GM21526 (cell line): ENCODE measurements at regions not wholly inside any gene's neighbourhood (a gene's known extent, or its start where the extent isn't known, plus 50 kb on each side); places are given as distances from the start of the nearest gene placed in this dataset.

ENCODE experiments used
- ATAC-seq: cut with Tn5 transposase; IDR thresholded peaks from one replicate; pipeline ENCODE4 v1.9.1; 2021; ENCODE audit warnings: moderate library complexity; ENCODE audit not compliant: unreplicated experiment, low FRiP score

- ATAC-seq, result no peak
Measured at GRCh38 chr14:84112589-84112988, 1417.4 kb upstream of the FLRT2 start.

DNA sequence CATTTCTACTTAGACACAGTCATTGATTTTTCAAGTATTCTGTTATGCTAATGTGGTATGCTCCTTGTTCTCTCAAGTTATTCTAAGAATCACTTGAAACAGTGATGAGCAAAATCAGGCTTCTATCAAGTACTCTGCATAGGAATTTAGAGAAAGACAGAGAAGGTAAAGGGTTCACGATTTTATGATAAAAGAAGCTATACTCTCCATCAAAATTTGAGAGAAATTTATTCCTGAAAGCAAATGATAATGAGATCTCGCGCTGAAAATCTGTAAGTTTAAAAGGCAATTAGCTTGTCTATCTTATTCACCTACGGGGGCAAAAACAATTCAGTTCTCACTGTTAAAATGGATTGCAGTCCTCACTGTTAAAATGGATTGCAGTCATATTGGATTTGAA is 1404.3 kb upstream of the FLRT2 start:
- ATAC-seq, result no peak

- no peak for ATAC-seq
Measured at GRCh38 chr14:84127495-84127894, 1402.4 kb upstream of the FLRT2 start.

DNA sequence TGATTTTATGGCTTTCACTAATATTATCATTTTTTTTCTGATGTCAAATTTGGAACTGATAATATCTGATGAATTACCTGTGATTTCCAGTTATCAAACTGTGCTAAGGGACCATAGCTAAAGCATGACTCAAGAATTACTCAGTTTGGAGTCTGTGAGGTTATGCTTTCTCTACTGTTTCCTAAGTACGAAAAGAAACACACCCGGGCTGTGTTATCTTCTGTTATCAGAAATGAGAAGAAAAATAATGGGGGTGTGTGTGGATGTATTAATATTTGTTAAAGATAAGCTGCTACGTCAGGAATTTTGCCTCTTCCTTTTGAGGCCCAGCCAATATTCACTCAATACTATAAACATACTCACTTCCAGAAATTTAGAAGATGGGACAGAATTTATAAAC is 1401.9 kb upstream of the FLRT2 start:
- no peak for ATAC-seq

DNA sequence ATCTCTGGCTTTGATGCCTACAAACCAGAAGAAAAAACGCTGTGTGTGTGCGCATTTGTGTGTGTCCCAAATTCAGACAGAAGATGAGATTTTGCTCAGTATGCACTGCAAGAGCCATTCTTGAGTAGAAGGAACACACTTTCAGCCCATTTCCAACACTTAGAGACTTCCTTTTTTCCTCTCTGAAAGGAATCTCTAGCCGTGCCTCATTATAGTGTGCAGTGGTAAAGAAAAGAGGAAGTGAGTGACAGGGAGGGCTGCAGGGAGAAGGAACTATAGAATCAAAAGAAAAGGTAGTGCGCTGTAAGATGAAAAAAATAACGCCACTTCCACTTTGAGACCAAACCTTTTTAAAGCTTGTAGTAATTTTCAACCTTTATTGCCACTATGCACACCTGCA is 1400.9 kb upstream of the FLRT2 start:
- ATAC-seq, result no peak

DNA sequence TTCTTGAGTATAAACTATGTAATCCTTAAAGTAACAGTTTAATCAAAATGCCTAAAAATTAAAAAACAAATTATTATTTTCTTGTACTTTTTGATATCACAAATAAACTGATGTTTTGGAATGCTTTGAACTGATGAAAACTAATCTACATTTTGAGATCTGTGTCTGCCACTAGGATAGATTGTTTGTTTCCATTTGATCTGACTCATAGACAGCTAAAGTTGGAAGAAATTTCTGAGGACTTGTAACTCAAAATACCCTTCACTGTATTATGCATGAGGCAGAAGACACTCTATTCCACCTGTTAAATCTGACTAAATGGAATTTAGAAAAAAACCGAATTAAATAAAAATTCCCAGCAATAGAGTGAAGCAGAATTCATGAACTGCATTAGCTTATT is 1400.0 kb upstream of the FLRT2 start:
- ATAC-seq, result no peak

DNA sequence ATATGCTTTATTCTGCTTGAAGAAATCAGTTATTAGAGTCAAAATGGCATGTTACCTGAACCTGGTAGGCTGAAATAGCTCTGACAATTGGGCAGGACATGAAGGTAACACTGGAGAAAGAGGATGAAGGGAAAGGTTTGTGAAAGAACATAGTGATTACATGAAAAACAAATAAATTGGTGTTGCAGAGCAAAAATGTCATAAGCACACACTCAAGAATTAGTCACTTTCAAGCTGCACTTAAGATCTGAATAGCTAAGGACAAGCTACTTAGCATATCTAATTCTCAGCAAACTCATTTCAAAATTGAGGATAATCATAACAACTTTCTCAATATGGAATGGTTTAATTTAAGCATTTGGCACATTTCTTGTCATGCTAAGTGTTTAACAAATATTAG is 1398.0 kb upstream of the FLRT2 start:
- ATAC-seq, result no peak

- ATAC-seq, result no peak
Measured at GRCh38 chr14:84144166-84144565, 1385.8 kb upstream of the FLRT2 start.

GRCh38 chr14:84152452-84152851 is 1377.5 kb upstream of the FLRT2 start:
- no peak for ATAC-seq

GRCh38 chr14:84162633-84163032 is 1367.3 kb upstream of the FLRT2 start:
- ATAC-seq, result no peak

DNA sequence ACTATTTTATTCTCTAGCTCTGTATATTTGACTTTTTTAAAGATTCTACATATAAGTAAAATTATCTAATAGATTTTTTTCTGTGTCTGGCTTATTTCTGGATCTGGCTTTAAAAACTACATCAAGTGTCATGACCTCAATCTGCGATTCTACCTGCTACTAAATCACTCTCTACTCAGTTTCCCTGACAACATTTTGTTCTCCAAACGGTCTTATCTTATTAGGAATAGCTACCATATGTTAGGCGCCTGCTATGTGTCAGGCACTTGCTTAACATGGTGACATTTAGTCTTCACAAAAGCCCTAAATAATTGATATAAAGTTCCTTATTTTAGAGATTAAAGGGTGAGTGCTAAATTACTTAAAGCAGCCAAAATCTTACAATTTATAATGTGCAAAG is 1362.9 kb upstream of the FLRT2 start:
- ATAC-seq, result no peak

- no peak for ATAC-seq
Measured at GRCh38 chr14:84180336-84180735, 1349.6 kb upstream of the FLRT2 start.

DNA sequence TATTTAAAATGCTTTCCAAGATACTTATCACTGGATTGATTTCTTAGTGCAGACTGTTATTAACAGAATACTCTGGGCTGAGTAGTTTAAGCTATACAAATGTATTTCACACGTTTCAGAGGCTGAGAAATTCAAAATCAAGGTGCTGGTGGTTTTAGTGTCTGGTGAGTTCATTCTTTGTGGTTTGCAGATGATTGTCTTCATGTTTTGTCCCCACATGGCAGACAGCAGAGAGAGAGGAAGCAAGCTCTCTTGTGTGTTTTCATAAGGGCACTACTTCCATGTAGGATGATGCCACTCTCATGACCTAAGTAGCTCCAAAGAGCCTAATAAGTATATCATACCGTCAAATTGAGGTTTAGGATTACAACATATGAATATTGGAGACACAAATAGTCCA is 1348.9 kb upstream of the FLRT2 start:
- ATAC-seq, result no peak

- no peak for ATAC-seq
Measured at GRCh38 chr14:84195514-84195913, 1334.4 kb upstream of the FLRT2 start.

- no peak for ATAC-seq
Measured at GRCh38 chr14:84197704-84198103, 1332.2 kb upstream of the FLRT2 start.

DNA sequence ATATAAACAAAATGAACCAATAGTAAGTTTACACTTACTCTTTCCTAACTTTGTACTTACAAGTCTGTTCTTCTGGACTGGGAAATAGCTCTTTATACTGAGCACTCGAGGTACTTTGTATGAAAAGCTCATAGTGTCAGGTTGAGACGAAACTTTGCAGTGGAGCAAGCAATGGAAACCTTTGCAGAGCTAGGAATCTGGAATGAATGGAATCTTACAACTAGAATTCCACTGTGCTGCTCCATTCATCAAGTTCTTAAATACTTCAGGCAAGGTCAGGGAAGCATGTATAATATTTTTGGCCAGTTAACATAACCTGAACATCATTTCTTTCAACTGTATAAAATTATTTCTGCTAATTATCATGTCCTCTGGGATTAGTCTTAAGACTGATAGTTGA is 1327.5 kb upstream of the FLRT2 start:
- ATAC-seq, result no peak

- ATAC-seq, result no peak
Measured at GRCh38 chr14:84203896-84204295, 1326.0 kb upstream of the FLRT2 start.

DNA sequence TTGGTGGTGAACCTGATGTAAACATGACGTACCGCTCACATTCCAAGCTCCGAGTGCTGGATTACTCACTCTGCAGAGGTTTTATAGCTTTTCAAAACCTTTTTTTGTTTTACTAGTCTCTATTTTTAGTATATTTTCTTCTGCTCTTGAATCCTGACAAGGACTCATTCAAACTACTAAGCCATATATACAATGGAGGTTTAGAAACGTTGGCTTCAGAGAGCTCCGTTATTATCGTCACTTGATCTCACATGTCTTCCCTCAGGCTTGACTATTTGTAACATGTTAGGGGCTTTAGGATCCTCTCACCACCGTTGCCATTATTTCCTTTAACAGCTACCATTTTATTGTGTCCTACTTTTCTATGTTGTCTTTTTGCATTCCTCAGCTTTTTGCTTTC is 1321.5 kb upstream of the FLRT2 start:
- ATAC-seq, result no peak

DNA sequence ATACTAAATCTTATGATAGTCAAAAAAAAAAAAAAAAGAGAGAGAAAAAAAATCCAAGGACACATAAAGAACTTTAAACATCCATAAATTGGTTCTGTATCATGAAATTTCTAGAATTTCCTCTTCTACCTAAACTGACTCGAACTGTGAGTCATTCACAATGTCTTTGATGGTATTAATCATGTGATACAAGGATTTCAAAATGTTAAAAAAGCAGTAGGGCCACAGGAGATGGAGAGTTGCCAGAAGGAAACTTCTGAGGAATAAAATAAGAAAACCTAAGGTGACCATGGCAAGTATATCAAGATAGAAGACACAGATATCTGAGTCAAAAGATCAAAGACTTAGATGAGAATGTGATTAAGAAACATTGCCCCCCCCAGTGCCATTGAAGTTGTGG is 1320.9 kb upstream of the FLRT2 start:
- ATAC-seq, result no peak

DNA sequence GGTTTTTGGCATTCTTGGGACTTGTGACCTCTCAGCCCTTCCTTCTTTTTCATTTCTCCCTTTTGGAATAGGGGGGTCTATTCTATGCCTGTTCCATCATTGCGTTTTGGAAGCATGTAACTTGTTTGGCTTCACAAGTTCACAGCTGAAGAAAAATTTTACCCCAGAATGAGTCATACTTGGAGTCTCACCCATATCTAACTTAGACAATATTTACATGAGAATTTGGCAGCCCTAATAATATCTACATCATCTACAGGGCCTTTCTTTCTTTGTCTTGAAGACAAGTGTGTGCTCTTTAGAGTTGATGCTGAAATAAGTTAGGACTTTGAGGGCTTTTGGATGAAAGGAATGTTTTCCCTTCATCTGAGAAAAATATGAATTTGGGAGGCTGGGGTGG is 1312.9 kb upstream of the FLRT2 start:
- ATAC-seq, result no peak

DNA sequence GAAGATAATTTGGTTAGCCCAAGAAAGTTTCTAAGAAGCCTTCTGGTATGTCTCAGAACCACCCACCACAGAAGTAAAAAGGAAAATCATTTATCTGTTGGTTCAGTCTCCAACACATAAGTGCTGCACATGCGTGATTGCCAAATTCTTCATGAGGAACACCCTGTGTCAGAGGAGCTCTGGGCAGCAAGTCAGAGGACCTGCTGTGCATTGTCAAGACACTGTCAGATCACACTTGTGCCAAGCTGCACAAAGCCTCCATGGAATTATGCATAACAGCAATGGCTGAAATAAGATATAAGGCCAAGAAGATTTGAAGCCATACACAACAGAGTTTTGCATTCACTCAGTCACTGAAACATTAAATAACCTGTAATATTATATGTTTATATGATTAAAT is 1304.7 kb upstream of the FLRT2 start:
- no peak for ATAC-seq

DNA sequence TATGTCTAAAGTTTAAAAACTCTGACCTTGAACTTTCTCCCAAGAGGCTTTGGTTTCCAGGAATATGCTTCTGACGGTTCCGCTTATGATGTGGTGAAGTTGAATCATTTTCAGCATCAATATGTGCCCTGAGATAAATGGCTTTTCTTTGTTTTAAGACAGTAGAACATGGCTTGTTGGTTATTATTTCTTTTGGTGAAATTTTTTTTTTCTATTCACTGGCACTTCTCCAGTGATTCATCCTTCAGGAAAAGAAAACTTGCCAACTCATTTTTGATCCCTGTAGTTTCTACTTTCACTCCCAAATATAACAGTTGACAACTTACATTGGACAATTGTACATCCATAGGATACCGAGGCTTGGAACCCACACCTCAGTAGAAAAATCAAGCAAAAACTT is 1301.2 kb upstream of the FLRT2 start:
- ATAC-seq, result no peak

DNA sequence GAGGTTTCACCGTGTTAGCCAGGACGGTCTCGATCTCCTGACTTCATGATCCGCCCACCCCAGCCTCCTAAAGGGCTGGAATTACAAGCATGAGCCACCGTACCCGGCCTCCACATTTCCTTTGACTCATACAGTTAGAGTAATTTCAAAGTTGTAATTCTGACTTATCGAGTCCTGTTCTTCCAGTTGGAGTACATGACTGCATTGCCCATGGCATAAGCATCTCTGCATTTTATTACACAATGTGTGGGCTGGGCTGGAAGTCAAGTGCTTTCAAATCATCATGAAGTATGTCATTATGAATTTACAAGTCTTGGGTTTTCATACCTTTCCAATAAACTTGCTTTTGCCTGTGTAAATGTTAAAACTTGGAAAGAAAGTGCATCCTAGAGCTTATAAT is 1295.7 kb upstream of the FLRT2 start:
- no peak for ATAC-seq

DNA sequence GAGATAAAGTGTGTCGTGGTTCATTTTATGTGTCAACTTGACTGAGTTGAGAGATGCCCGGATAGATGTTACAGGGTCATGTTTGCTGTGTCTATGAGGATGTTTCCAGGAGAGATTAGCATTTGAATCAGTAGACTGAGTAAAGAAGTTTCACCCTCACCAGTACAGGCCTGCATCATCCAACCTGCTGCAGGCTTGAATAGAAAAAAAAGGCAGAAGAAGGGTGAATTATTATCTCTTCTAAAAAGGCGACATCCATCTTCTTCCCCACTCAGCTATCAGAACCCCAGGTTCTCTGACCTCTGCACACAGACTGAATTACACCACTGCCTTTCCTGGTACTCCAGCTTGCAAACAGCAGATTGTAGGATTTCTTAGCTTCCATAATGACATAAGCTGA is 1293.7 kb upstream of the FLRT2 start:
- ATAC-seq, result no peak
